K562 (cell line): ENCODE measurements at regions not wholly inside any gene's neighbourhood (a gene's known extent, or its start where the extent isn't known, plus 50 kb on each side); places are given as distances from the start of the nearest gene placed in this dataset.

Source experiments
- ATF4 ChIP-seq: fragments of 450-650 bp; formaldehyde crosslinking; IDR thresholded peaks from 2 replicates; pipeline ENCODE4 v1.4.0; 2022; ENCODE audit warnings: mild to moderate bottlenecking, moderate library complexity
- BACH1 ChIP-seq: fragments of 200-800 bp; sonication (Bioruptor generic); IDR thresholded peaks from 2 replicates; pipeline ENCODE4 v1.6.1; 2016; ENCODE audit warnings: missing genetic modification characterization, missing compliant biosample characterization
- BRF2 ChIP-seq: IDR thresholded peaks from 3 replicates; pipeline ENCODE4 v1.6.1; 2011; ENCODE audit warnings: borderline replicate concordance, mild to moderate bottlenecking; ENCODE audit not compliant: insufficient read length, insufficient read depth
- EZH2 ChIP-seq: IDR thresholded peaks from 2 replicates; pipeline ENCODE4 v1.6.1; 2012; ENCODE audit warnings: low read depth, mild to moderate bottlenecking, inconsistent platforms, low read length, borderline replicate concordance
- HMGXB4 ChIP-seq: sonication (generic); formaldehyde crosslinking; IDR thresholded peaks from 2 replicates; pipeline ENCODE4 v1.8.1; 2023; ENCODE audit warnings: mild to moderate bottlenecking, missing genetic modification reagents
- JUND ChIP-seq, 2 experiments: IDR thresholded peaks; 2 replicates in 1 of 2; 3 replicates in 1 of 2; pipeline ENCODE4 v1.6.1; 2011; ENCODE audit warnings: borderline replicate concordance in 2 of 2, low read depth in 2 of 2, low read length in 2 of 2, improper control_type of control experiment in 1 of 2, missing biosample characterization in 1 of 2, missing genetic modification characterization in 1 of 2, missing genetic modification reagents in 1 of 2
- NFYB ChIP-seq: IDR thresholded peaks from 2 replicates; pipeline ENCODE4 v1.6.1; 2011; ENCODE audit warnings: mild to moderate bottlenecking, moderate library complexity; ENCODE audit not compliant: insufficient read length; ENCODE audit errors: extremely low read depth
- REST ChIP-seq, 2 experiments: fragments of 450-650 bp; formaldehyde crosslinking in 1 of 2; IDR thresholded peaks; 2 replicates each; pipeline versions ENCODE4 v1.4.0 to v1.6.1; 2014 to 2020; ENCODE audit warnings: mild to moderate bottlenecking in 2 of 2, borderline replicate concordance in 1 of 2, low read depth in 1 of 2
- SAFB ChIP-seq: fragments of 200-400 bp; formaldehyde crosslinking; IDR thresholded peaks from 2 replicates; pipeline ENCODE4 v1.6.1; 2017; ENCODE audit warnings: low read depth, low read length, borderline replicate concordance
- U2AF1 ChIP-seq: fragments of 200-400 bp; formaldehyde crosslinking; optimal IDR thresholded peaks from 2 replicates; pipeline ENCODE3; 2017; ENCODE audit warnings: mild to moderate bottlenecking, low read depth, low read length, moderate library complexity
- YY1 ChIP-seq, 3 experiments: IDR thresholded peaks; 2 replicates each; pipeline ENCODE4 v1.6.1; 2011; ENCODE audit warnings: low read length in 2 of 3, mild to moderate bottlenecking in 2 of 3, moderate library complexity in 2 of 3, borderline replicate concordance in 1 of 3, control low read depth in 1 of 3, low read depth in 1 of 3; ENCODE audit not compliant: insufficient read depth in 3 of 3, insufficient replicate concordance in 2 of 3, control insufficient read depth in 1 of 3, insufficient read length in 1 of 3; ENCODE audit errors: extremely low read depth in 1 of 3
- TF ChIP-seq, protein P1 (sequence below), 3 experiments: IDR thresholded peaks in 2 of 3; conservative IDR thresholded peaks in 1 of 3; 2 replicates each; pipeline ENCODE4 v1.5.1; 2011 to 2012; ENCODE audit warnings: low read length in 3 of 3, mild to moderate bottlenecking in 3 of 3, control low read depth in 2 of 3, improper control_type of control experiment in 1 of 3, inconsistent platforms in 1 of 3, low read depth in 1 of 3, mixed read lengths in 1 of 3, moderate library complexity in 1 of 3; ENCODE audit not compliant: insufficient read depth in 2 of 3

DNA sequence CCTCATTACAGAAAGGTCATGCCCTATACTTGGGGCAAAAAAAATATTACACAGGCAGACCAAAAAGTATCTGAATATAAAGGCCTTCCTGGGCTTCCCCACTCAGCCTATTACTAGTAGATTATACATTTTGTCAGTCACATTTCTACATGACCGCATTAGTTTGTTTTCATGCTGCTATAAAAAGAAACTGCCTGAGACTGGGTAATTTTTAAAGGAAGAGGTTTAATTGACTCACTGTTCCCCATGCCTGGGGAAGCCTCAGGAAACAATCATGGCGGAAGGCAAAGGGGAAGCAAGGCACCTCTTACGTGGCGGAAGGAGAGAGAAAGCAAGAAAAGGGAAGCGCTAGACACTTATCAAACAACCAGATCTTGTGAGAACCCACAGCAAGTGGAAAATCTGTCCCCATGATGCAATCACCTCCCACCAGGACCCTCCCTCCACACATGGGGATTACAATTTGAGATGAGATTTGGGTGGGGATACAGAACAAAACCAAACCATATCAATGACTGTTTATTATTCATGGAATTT, 1312.0 kb downstream of the PCDH7 start:
- TF ChIP-seq U2AF1, result no peak
- TF ChIP-seq, protein P1, sequence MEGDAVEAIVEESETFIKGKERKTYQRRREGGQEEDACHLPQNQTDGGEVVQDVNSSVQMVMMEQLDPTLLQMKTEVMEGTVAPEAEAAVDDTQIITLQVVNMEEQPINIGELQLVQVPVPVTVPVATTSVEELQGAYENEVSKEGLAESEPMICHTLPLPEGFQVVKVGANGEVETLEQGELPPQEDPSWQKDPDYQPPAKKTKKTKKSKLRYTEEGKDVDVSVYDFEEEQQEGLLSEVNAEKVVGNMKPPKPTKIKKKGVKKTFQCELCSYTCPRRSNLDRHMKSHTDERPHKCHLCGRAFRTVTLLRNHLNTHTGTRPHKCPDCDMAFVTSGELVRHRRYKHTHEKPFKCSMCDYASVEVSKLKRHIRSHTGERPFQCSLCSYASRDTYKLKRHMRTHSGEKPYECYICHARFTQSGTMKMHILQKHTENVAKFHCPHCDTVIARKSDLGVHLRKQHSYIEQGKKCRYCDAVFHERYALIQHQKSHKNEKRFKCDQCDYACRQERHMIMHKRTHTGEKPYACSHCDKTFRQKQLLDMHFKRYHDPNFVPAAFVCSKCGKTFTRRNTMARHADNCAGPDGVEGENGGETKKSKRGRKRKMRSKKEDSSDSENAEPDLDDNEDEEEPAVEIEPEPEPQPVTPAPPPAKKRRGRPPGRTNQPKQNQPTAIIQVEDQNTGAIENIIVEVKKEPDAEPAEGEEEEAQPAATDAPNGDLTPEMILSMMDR (IDR thresholded peaks at IDR 0.05 in 2 of 3, conservative IDR thresholded peaks at IDR 0.05 in 1 of 3; ENCODE audit: insufficient read depth in 2 of 3, low read depth in 1 of 3, low read length in 3 of 3), result no peak
- no peak for TF ChIP-seq BRF2
- TF ChIP-seq YY1 (IDR thresholded peaks at IDR 0.05; ENCODE audit: borderline replicate concordance in 1 of 3, control insufficient read depth in 1 of 3, extremely low read depth in 1 of 3, insufficient read depth in 3 of 3, insufficient read length in 1 of 3, insufficient replicate concordance in 2 of 3, low read depth in 1 of 3, low read length in 2 of 3), result no peak
- TF ChIP-seq BACH1 (tag), result no peak
- no peak for TF ChIP-seq SAFB
- TF ChIP-seq ATF4 (CRISPR knock-in tag), result no peak
- TF ChIP-seq HMGXB4 (CRISPR knock-in tag), result no peak
- TF ChIP-seq EZH2, result no peak
- TF ChIP-seq JUND (IDR thresholded peaks at IDR 0.05; ENCODE audit: borderline replicate concordance, low read depth, low read length), result no peak
- TF ChIP-seq JUND (tag; IDR thresholded peaks at IDR 0.05; ENCODE audit: borderline replicate concordance, low read depth, low read length), result no peak
- no peak for TF ChIP-seq REST (IDR thresholded peaks at IDR 0.05; ENCODE audit: borderline replicate concordance)
- no peak for TF ChIP-seq REST (CRISPR knock-in tag; IDR thresholded peaks at IDR 0.05; ENCODE audit: low read depth)
- no peak for TF ChIP-seq NFYB
